GM12873 (cell line): ENCODE measurements at regions not wholly inside any gene's neighbourhood (a gene's known extent, or its start where the extent isn't known, plus 50 kb on each side); places are given as distances from the start of the nearest gene placed in this dataset.
A peak's percentile ranks its signal among the peaks of the same experiment; 100 is the strongest.

ENCODE experiments used
- CTCF ChIP-seq: IDR thresholded peaks from 2 replicates; pipeline ENCODE4 v1.5.1; 2012; ENCODE audit warnings: low read depth, mild to moderate bottlenecking, moderate library complexity, low read length, control low read depth; ENCODE audit not compliant: insufficient read depth; ENCODE audit errors: missing control alignments

- TF ChIP-seq CTCF = no peak
Observed at GRCh38 chr1:36580524-36580923, 97.8 kb upstream of the CSF3R start.

GRCh38 chr1:36579039-36579438, 96.3 kb upstream of the CSF3R start:
- no peak for TF ChIP-seq CTCF

GRCh38 chr1:36576551-36577110, 93.9 kb upstream of the CSF3R start:
- no peak for TF ChIP-seq CTCF

- peak; percentile 88 for TF ChIP-seq CTCF
Observed at GRCh38 chr1:36576118-36576517, 93.4 kb upstream of the CSF3R start.

GRCh38 chr1:36573445-36573844, 90.7 kb upstream of the CSF3R start:
- no peak for TF ChIP-seq CTCF

GRCh38 chr1:36572906-36573305, 90.2 kb upstream of the CSF3R start:
- no peak for TF ChIP-seq CTCF

- TF ChIP-seq CTCF = no peak
Observed at GRCh38 chr1:36572142-36572715, 89.5 kb upstream of the CSF3R start.
